Activated naive CD4-positive, alpha-beta T cell treated with anti-CD3 and anti-CD28 coated beads, Interleukin-2, amount 50 U/mL, for 16 hours (primary cell): ENCODE measurements at regions not wholly inside any gene's neighbourhood (a gene's known extent, or its start where the extent isn't known, plus 50 kb on each side); places are given as distances from the start of the nearest gene placed in this dataset.
"Not testable (repeated sequence)": the region's sequence is repeated elsewhere in the genome, so short reads cannot be mapped to it uniquely, and the experiment has no call there.

Source experiments
- DNase-seq: peaks from one replicate; pipeline ENCODE4 v3.0.0-alpha.2; 2020

GRCh38 chr3:140883428-140884040 is 58.1 kb upstream of the SLC25A36 start:
- no peak for DNase-seq

GRCh38 chr3:140885697-140886096 is 55.9 kb upstream of the SLC25A36 start:
- not testable (repeated sequence) for DNase-seq
